ENCODE measurements at regions not wholly inside any gene's neighbourhood (a gene's known extent, or its start where the extent isn't known, plus 50 kb on each side); places are given as distances from the start of the nearest gene placed in this dataset.

- peak; percentile 36; the same call in 1 of the 2 replicates for TF ChIP-seq WT1 (tag by site-specific recombination; IDR thresholded peaks at IDR 0.05)
These were observed 235.9 kb downstream of the REEP3 start (continued) for GRCh38 chr10:63757067-63757466.

GRCh38 chr10:63758080-63758479 lies 236.9 kb downstream of the REEP3 start:
- H3K4me1 ChIP-seq (ENCODE audit: control insufficient read depth, insufficient read depth, low read length), result no peaks in the 10 kb centered on the region
- TF ChIP-seq SP7 (tag by site-specific recombination; IDR thresholded peaks at IDR 0.05) (no peak), ZNF26 (tag by site-specific recombination; IDR thresholded peaks at IDR 0.05) (no peak), CTCF (tag by site-specific recombination; IDR thresholded peaks at IDR 0.05) (no peak), REST (tag by site-specific recombination; IDR thresholded peaks at IDR 0.05) (no peak)
- no peak overlapping the region for H3K4me3 ChIP-seq (ENCODE audit: low read depth, low read length)
- H3K36me3 ChIP-seq (ENCODE audit: control insufficient read depth in 2 of 2, insufficient read depth in 1 of 2, low read length in 2 of 2), result no peaks in the 10 kb centered on the region
- ChIA-PET POLR2A (no interaction called here), CTCF (interaction anchor here (0.6 to 1.4 kb wide), 2 partner anchors 21 to 38 kb away, joined by 3 to 6 read pairs; no protein-coding TSS in a partner anchor)
- no peaks in the 10 kb centered on the region for H3K9me3 ChIP-seq (ENCODE audit: control insufficient read depth, insufficient read depth, low read depth, low read length)
- no peak overlapping the region for H3K27ac ChIP-seq (ENCODE audit: extremely low read depth, low read depth, low read length)

- ChIA-PET POLR2A (no interaction called here), CTCF (interaction anchor here (0.6 kb wide), 2 partner anchors 51 to 1194 kb away, joined by 3 read pairs; no protein-coding TSS in a partner anchor)
- H3K4me3 ChIP-seq (ENCODE audit: low read depth, low read length), result no peak overlapping the region
- TF ChIP-seq ZFHX2 (tag by site-specific recombination; conservative IDR thresholded peaks at IDR 0.05) (0 out of 2 replicates have a peak, but pooled peaks have one; percentile 9), ZNF624 (tag by site-specific recombination; IDR thresholded peaks at IDR 0.05) (no peak), EGR2 (tag by site-specific recombination; IDR thresholded peaks at IDR 0.05; ENCODE audit: low read depth) (peak; percentile 62), ZNF768 (tag by site-specific recombination; IDR thresholded peaks at IDR 0.05) (no peak)
- no peak overlapping the region for H3K27ac ChIP-seq (ENCODE audit: extremely low read depth, low read depth, low read length)
- no peaks in the 10 kb centered on the region for H3K36me3 ChIP-seq (ENCODE audit: control insufficient read depth in 2 of 2, insufficient read depth in 1 of 2, low read length in 2 of 2)
- no peaks in the 10 kb centered on the region for H3K9me3 ChIP-seq (ENCODE audit: control insufficient read depth, insufficient read depth, low read depth, low read length)
- H3K4me1 ChIP-seq (ENCODE audit: control insufficient read depth, insufficient read depth, low read length), result no peaks in the 10 kb centered on the region
These were observed 238.1 kb downstream of the REEP3 start for GRCh38 chr10:63759335-63759734.

- CTCF ChIA-PET, result interaction anchor here (0.7 kb wide), 1 partner anchor 151 kb away, joined by 3 read pairs; no protein-coding TSS in a partner anchor
- no peaks in the 10 kb centered on the region for H3K36me3 ChIP-seq (ENCODE audit: control insufficient read depth in 2 of 2, insufficient read depth in 1 of 2, low read length in 2 of 2)
- POLR2A ChIA-PET, result no interaction called here
- TF ChIP-seq CTCF (tag by site-specific recombination; IDR thresholded peaks at IDR 0.05), result no peak
- TF ChIP-seq ZNF837 (tag by site-specific recombination; IDR thresholded peaks at IDR 0.05), result no peak
- TF ChIP-seq ZNF239 (tag by site-specific recombination; IDR thresholded peaks at IDR 0.05), result no peak
- TF ChIP-seq ZNF585B (tag by site-specific recombination; IDR thresholded peaks at IDR 0.05), result no peak
- TF ChIP-seq ZSCAN18 (tag by site-specific recombination; IDR thresholded peaks at IDR 0.05), result no peak
- no peak for TF ChIP-seq PRDM1 (tag by site-specific recombination; IDR thresholded peaks at IDR 0.05)
- TF ChIP-seq ZNF488 (tag by site-specific recombination; IDR thresholded peaks at IDR 0.05), result no peak
These were observed 239.0 kb downstream of the REEP3 start for GRCh38 chr10:63760034-63760707.

More at GRCh38 chr10:63760034-63760707, 239.0 kb downstream of the REEP3 start:
- H3K4me3 ChIP-seq (ENCODE audit: low read depth, low read length), result no peak overlapping the region
- H3K9me3 ChIP-seq (ENCODE audit: control insufficient read depth, insufficient read depth, low read depth, low read length), result no peaks in the 10 kb centered on the region
- H3K27ac ChIP-seq (ENCODE audit: extremely low read depth, low read depth, low read length), result no peak overlapping the region
- H3K4me1 ChIP-seq (ENCODE audit: control insufficient read depth, insufficient read depth, low read length), result no peaks in the 10 kb centered on the region
